ENCODE measurements at regions not wholly inside any gene's neighbourhood (a gene's known extent, or its start where the extent isn't known, plus 50 kb on each side); places are given as distances from the start of the nearest gene placed in this dataset.

DNA sequence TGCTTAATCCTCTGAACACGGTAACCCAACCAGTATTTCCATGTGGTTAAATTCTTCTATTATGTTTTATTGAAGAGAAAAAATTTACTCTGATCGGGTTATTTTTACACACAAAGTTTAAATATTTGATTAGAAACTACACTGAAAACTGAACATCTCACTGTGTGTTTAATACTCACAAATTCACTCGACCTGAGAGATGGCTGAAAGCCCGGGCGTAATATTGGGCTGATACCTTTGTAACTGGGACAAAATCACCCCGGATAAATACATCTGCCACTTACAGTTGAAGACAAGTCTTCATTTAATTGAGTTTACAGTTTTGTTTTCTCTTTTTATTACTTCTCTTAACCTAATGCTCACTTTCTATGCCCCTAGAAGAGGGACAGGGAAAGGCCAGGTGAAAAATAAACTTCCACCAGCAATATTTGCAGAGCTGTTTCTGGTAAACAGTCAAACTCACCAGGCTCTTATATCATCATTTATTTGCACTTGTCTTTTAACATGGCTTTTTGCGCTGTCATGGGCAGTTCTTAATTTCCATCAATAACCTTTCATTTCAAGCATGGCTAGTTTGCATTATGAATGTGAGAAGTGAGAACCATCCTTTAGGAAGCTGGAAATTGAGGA is 145.6 kb upstream of the TMCO5A start:
- no peak for DNase-seq (ENCODE audit: low read depth)

DNA sequence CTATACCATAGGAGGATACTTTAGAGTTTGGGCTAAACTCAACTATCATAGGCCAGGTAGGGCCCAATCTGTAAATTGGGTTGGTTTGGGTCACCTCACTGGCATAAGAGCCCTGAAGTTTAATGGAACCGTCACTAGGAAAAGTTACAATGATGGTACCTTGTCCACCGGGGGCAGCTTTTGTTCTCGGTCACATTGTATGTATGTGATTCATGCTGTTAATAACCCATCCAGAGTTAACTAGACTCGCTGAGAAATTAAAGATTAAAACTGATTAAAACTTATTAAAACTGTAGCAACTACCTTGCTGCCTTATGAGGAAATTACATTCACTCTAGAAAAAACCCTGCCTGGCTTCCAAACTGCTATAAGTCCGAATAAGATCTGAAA is 145.0 kb upstream of the TMCO5A start:
- no peak for DNase-seq (ENCODE audit: low read depth)

DNA sequence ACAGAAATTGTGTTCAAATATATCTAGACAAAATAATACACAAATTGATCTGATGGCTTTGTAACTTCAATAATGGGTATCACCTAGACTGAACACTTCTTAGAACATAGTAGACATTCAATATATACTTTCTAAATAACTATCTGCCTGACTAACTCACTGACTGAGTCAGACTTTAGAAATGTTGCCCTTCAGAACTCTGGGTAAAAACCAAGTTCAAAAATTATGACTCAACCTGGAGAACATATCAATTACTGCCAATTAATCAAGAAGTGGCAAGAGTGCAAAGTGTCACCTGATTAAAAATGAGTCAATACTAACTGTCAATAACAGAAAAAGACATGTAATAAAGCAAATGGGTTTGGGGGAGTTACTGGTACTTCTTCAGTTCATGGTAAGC is 144.6 kb upstream of the TMCO5A start:
- peak; percentile 75 for DNase-seq (ENCODE audit: low read depth)

DNA sequence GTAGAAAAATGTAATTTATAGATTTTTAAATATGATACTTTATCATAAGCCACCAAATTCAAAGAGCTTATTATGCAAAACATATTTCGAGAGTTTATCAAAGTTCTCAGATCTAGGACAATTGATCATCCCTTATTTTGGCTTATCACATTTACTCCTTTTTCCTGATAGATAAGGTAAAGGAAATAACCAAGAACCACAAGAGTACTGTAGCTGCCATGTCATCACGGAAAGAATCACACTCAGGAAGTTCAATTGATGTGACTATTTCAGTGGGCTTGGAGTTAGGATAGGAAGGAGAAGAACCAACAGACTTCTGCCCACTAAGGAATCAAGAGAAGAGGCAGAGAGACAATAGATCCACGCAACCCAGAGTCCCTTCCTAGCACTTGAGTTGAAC is 142.7 kb upstream of the TMCO5A start:
- DNase-seq (ENCODE audit: low read depth): no peak

DNA sequence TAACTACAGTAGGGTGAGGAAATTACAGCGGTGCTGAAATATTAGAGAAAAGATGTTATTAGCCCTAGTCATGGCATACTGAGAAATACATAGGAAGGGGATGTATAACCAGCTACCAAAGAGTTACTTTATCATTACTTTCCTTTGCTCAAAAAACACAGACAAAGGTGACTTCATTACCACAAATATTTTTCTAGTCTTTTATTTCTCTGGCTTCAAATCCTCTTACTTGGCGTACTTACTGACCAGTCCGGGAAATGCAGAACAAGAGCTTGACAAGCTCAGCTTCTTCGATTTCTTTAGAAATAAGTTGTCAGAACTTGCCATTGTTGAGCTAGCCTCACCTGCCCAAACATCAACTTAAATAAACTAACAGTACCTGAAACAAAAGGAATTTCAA is 142.1 kb upstream of the TMCO5A start:
- DNase-seq (ENCODE audit: low read depth): no peak

DNA sequence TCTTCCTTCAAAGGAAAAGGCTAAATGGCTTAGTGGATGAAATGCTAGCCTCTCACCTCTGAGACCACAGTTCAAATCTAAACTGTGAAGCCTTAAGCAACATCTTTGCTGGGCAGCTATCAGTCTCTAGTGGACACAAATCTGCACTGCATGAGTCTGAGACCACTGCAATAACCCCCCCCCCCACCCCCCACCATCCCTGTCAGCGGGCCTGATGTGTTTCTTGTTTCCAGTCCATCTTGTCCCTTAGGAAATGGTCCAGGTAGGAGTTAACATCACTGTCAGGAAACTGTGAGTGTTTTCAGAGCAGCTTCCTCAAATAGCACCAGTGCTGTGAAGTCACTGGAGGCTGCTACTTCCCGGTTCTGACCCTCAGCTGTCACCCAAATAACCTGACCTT is 140.6 kb upstream of the TMCO5A start:
- no peak for DNase-seq (ENCODE audit: low read depth)

DNA sequence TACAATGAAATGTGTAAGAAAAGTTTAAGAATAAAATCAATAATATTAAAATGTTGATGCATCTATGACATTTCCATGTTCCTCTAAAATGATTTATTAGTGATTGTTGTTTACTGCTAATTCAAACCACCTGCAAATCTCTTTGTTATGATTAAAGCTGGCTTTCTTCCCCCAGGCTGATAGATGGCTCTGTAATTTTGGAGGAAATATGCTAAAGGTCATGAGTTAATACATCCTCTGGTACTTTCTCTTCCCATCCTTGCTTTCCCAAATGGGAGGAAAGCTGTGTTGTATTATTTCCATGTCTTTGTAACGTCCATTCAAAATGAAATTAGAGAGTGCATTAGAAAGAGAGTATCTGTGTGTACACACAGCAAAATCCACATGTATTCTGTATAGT is 139.5 kb upstream of the TMCO5A start:
- no peak for DNase-seq (ENCODE audit: low read depth)

DNA sequence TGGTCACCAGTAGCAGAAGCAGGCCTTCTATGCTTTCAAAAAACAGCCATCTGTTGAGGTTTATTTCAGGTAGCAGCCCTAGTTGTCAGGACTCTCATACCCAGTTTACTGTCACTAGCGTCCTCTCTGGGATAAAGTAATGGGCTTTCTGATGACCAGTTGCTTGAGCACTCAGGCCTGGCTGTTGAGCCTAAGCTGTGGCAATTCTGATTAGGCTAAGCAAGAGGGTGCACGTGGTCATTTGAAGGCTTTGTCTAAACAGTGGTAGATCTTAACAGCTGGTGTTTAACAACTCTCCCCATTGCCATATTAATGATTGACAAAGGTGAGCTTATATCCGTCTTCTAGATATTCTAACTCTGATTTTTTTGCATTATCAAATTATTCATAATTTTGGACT is 132.9 kb upstream of the TMCO5A start:
- DNase-seq (ENCODE audit: low read depth): no peak

DNA sequence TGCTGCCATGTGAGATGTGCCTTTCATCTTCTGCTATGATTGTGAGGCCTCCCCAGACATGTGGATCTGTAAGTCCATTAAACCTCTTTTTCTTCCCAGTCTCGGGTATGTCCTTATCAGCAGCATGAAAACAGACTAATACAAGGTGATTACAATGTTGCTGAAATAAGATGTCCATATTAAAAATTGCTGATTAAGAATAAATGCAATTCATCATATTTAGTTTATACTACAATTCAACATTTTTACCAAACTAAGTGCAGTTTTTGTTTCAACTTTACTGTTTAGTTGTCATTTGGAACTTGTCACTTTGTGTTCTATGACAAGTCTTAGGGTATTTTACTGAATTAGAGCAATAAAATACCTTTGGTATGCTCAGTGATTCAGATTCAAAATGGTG is 127.6 kb upstream of the TMCO5A start:
- DNase-seq (ENCODE audit: low read depth): no peak

DNA sequence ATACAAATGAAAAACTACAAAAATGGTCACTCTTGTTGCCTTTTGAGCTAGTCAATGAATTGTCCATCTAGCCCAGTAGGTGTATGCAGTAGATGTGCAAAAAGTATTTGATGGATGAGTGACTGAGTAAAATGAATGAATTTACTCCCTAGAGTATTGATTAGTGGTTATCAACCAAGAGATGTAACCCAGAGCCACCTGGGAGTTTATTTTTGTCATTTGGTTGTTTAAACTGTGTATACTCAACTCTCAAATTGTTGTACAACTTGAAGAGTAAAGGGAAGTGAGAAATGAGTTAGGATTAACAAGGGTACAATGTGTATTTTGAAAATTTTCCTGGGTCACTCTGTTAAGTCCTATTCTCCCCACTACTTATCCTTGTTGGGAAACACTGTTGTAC is 124.1 kb upstream of the TMCO5A start:
- no peak for DNase-seq (ENCODE audit: low read depth)

DNA sequence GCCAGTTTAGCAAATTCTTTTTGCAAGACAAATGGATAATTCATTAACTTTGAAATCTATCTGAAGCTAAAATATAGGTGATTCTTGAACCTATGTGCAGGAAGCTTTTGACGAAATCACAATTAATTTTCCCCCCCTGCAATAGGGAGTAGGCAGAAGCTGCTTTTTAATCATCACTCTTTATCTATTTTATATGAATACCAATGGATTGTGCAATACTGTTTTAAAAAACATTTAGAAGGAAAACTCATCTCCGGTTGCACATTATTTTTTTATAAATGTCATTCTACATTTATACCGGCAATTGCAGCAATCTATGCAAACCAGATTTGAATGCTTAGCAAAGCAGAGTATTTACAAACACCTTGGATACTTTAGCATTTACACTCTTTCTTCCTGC is 121.1 kb upstream of the TMCO5A start:
- DNase-seq (ENCODE audit: low read depth): no peak

DNA sequence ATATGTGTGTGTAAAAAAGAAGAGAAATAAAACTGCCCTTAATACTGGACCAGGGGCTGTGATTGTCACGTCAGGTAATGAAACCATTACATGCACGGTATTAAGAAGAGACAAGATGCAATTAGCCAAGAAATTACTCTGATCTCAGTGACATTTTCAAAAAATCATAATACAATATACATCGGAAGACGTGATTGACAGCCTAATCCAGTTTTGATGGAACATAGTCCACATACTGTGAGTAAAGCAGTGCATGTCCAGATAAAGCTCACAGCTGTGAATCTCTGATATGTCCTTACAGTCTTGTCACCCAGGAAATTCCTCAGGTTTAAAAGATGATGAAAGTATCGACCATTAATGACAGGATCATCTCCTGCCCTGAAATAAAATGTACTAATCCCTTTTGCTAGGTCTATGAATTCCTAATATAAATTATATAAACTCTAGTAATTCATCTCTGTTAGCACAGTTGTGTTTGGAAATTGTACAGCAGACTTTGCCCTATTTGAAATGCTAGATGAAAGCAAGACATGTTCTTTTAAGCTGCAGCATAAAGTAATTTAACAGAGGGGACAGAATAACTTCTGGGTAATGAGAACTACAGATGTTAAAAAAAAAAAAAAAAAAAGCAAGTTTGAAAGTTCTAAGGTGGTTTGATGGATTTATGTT is 119.5 kb upstream of the TMCO5A start:
- no peak for DNase-seq (ENCODE audit: low read depth)

DNA sequence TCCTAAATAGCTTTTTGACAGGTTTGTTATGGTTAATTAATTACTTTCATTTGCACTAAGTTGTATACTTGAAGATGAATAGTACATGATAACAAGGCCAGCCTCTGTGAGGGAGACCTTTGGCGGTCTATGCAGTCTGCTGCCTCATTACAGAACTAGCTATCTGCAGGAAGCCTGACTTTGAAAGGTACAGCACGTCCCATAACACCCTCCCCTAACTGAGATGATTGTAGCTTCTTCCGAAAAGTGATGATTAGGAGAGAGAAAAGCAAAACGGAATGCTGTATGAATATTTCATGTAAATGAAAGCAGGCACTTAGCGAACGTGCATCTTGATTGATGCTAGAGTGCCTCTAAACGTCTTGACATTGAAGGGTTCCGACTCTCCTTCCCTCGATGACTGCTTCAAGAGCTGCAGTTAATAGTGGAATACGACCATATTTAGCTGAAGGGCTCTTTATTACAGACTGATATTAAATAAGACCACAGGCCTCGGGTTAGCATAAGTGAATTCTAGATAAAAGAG is 116.2 kb upstream of the TMCO5A start:
- DNase-seq (ENCODE audit: low read depth): no peak

DNA sequence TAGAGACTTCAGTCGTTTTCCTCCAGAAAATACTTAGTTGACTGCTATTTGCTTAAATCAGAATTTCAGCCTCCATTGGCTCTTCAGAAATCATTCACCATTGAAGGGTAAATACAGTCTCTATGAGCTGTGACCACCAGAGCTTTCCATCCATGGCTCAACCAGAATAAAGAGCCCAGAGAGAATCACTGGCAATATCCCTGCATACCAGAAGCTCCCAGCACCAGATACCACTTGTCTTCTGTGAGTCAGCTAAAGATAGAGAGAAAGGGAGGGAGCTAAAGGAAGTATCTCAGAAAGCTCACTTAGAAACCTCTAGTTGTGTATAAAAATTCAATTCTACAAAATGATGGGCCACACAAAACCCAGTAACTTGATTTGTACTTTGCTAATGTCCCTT is 115.2 kb upstream of the TMCO5A start:
- DNase-seq (ENCODE audit: low read depth): peak; percentile 3

DNA sequence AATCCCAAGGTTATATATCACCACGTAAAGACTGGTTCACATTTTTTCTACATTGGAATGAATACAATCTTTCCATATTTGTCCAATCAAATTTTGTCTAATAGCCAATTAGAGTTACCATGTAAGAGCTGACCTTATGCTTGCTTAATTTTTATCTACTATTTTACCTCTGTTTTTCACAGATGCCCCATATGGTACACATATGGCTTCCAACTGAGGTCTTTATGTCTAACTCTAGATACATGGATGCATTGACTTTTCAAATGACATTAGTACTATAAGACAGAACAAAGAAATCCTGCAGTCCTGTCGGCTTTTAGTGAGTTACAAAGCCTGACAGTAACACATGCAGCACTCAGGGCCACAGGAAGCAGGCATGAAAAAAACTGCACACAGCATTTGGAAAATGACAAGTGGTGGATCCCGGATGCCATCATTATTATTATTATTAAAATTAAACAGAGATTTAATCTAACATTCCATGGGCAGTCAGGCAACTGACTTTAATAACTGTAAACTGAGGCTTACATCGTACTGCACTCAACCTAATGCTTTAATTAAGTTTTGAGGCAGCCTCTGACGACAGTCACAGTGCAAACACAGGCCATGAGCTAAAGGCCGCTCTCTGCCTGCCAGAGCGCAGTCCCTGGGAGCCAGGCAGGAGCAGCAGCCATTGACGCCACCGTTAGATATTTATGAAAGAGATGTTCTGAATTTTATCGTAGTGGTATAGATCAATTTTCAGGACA is 113.9 kb upstream of the TMCO5A start:
- no peak for DNase-seq (ENCODE audit: low read depth)

DNA sequence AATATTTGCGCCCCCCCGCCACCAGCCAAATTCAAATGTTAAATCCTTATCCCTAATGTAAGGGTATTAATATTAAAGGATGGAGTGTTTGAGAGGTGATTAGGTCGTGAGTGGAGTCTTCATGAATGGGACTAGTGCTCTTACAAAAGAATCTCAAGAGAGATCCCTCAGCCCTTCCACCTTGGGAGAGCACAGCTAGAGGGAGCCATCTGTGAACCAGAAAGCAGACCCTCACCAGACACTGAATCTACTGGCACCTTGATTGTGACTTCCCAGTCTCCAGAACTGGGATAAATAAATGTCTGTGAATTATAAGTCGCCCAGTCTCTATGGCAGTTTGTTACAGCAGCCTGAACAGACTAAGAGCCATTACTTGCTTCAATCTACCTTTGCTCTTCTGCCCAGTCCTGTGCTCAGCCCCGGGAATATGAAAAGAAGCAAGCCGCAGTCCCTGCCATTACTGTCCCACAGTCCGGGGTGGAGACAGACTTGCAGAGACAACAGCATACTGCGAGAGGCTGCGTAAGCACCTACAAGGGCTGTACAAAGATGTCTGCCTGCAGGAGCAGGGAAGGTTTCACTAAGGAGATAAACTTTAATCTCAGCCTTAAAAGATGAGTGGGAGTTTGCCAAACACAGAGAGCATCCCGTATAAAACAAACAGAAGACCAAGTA is 110.7 kb upstream of the TMCO5A start:
- DNase-seq (ENCODE audit: low read depth): no peak

DNA sequence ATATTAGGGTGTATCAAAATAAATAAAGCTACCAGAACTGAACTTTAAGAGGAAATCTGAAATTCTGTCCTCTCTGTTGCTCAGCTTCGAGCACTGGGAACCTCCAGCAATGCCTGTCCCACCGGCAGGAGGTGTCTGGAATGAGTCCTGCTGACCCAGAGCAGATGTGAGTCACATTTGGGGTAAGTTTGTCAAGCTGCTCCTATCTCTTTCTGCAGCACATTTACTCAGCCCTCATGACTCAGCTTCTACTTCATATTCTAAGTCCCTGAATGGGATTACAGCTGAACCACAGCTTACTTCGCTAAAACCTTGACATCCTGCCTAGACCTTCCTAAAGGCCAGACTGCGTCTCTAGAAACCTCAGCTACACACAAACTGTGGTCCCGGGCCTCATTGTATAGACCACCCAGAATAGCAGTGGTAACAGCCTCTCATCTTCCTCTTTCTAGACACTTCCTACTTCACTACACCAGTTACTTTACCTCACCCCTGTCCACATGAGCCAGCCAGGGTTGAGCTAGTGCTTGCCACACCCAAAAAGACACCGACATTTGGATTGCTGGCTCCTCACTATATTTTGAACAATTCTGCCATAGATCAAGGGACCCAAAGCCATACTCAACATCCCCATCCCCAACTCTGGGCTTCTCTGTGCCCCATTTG is 109.6 kb upstream of the TMCO5A start:
- DNase-seq (ENCODE audit: low read depth): peak; percentile 91

DNA sequence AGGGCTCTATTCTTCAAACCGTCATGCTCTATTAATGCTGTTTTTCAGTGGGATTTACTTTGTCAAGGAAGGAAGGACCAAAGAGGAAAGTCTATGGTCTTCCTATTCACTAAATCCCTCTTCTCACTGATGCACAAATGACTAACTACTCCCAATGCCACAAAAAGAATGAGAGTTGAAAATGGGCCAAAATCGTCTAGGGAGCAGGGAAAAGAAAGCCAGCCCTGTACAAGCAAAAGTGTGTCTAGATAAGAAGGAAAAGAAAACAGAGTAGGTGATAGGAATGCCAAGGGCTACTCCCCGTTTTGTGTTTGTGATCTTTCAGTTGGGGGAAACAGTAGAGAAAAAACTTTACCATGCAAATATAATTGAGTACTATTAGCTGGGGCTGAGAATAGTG is 97.2 kb upstream of the TMCO5A start:
- DNase-seq (ENCODE audit: low read depth): peak; percentile 43

DNA sequence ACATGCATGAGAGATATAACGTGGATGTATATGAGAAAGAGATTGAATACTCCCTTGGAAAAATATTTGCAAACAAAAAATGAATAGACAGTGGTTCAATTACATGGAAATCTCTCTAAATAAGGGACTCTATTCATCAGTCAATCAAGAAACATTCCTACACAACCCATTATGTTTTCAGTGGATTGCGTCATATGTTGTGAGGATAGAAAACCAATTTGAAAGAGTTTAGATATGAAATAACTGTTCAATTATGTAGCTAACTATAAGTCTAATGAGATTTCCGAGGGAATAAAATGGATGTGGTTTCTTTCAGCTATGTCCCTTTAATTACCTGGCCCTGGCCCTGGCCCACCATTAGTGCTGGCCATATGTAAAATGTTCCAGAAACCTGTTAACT is 86.7 kb upstream of the TMCO5A start:
- no peak for DNase-seq (ENCODE audit: low read depth)

DNA sequence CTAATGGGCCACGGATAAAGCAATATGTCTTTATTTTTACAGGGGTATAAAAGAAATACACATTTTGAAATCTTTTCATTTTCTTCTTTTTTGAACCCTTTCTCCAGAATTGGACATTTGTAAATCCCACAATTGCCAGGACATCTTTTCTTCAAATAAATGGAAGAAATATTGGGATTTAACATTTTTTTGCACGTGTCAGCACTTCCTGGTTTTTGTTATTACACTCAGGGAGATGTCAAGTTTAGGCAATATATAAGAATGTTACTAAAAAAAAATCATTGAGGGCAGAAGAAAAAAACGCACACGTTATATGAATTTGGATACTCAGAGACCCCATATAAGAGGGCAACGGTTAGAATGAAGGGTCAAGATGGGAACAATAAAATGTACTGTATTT is 78.3 kb upstream of the TMCO5A start:
- DNase-seq (ENCODE audit: low read depth): no peak

DNA sequence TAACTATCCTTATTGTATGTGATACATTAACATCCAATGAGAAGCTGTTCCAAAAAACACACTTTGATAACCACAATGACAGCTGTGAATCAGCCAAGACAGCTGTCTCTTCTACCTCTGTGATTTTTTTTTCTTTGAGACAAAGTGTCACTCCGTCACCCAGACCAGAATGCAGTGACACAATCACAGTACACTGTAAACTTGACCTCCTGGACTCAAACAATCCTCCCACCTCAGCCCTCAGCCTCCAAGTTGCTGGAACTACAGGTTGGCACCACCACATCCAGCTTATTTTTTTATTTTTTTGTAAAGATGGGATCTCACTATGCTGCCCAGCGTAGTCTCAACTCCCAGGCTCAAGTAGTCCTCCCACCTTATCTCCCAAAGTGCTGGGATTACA is 73.5 kb upstream of the TMCO5A start:
- DNase-seq (ENCODE audit: low read depth): no peak

DNA sequence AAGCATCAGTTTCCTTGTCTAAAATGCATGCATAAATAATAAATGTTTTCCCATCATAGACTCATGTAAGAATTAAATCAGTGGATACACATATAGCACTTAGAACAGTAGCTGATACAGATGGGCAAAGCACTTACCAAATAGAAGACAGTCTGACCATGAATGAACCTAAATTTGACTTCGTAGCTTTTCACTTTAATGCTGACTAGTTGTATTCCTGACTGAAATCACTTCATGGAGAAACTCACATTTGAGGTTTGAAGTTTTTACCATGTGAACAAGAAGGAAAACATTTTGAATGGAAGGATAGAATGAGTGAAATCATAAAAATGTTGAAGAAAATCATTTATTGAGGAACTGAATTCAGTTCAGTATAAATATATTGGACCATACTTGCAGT is 68.8 kb upstream of the TMCO5A start:
- no peak for DNase-seq (ENCODE audit: low read depth)
